Upper lobe of left lung (tissue), 6 donors: ENCODE measurements at regions not wholly inside any gene's neighbourhood (a gene's known extent, or its start where the extent isn't known, plus 50 kb on each side); places are given as distances from the start of the nearest gene placed in this dataset.

Experiments
- ATAC-seq, 2 donors: fragments of 200-7000 bp; cut with Tn5 transposase; one replicate each; pipeline ENCODE4 v1.9.1; 2022; ENCODE audit warnings: mild to moderate bottlenecking in 2 of 2, moderate library complexity in 2 of 2; ENCODE audit not compliant: low FRiP score in 2 of 2
- DNase-seq, 2 donors: peaks; one replicate each; pipeline ENCODE4 v3.0.0-alpha.2; 2019 to 2020
- H3K27ac ChIP-seq, 4 donors: fragments of 200-600 bp; sonication (generic); one replicate each; pipeline ENCODE4 v1.5.1; 2016 to 2019
- H3K27me3 ChIP-seq, 4 donors: fragments of 200-600 bp; sonication (generic); one replicate each; pipeline ENCODE4 v1.5.1; 2017 to 2019
- H3K36me3 ChIP-seq, 4 donors: fragments of 200-600 bp; sonication (generic); one replicate each; pipeline ENCODE4 v1.5.1; 2016 to 2019
- H3K4me1 ChIP-seq, 4 donors: fragments of 200-600 bp; sonication (generic); one replicate each; pipeline ENCODE4 v1.5.1; 2018 to 2019
- H3K4me3 ChIP-seq, 4 donors: fragments of 200-600 bp; sonication (generic); one replicate each; pipeline ENCODE4 v1.5.1; 2017 to 2019; ENCODE audit warnings: mild to moderate bottlenecking in 2 of 4, moderate library complexity in 1 of 4
- H3K9me3 ChIP-seq, 4 donors: fragments of 200-600 bp; sonication (generic); one replicate each; pipeline ENCODE4 v1.5.1; 2018 to 2019
- EP300 ChIP-seq, 4 donors: sonication (generic); formaldehyde crosslinking; IDR thresholded peaks; one replicate each; pipeline ENCODE4 v1.5.1; 2017; ENCODE audit warnings: antibody characterized with exemption in 4 of 4, control low read depth in 2 of 4
- POLR2A ChIP-seq, 4 donors: fragments of 450-650 bp; IDR thresholded peaks; one replicate each; pipeline ENCODE4 v1.5.1; 2016 to 2017; ENCODE audit warnings: antibody characterized with exemption in 4 of 4, mild to moderate bottlenecking in 2 of 4
- POLR2AphosphoS5 ChIP-seq, 2 donors: sonication (generic); formaldehyde crosslinking; IDR thresholded peaks; one replicate each; pipeline ENCODE4 v1.5.1; 2017; ENCODE audit warnings: antibody characterized with exemption in 2 of 2
- WGBS, 2 donors: methylation state at CpG; one replicate each; pipeline ENCODE4 v1.1.5; 2017 to 2018; 5-methylcytosine and 5-hydroxymethylcytosine counted together
- TF ChIP-seq, protein P1 (sequence below), 6 experiments: fragments of 450-650 bp in 4 of 6; fragments of 200-600 bp in 2 of 6; sonication (generic) in 2 of 6; IDR thresholded peaks; one replicate each; pipeline ENCODE4 v1.5.1; 2016 to 2019; ENCODE audit warnings: antibody characterized with exemption in 6 of 6
- donor health status: DM: no; HTN: no; CAD: no; lungs with moderate emphysema.
- donor health status: DM: no; HTN: yes; CAD: no; lungs with severe emphysema.

DNA sequence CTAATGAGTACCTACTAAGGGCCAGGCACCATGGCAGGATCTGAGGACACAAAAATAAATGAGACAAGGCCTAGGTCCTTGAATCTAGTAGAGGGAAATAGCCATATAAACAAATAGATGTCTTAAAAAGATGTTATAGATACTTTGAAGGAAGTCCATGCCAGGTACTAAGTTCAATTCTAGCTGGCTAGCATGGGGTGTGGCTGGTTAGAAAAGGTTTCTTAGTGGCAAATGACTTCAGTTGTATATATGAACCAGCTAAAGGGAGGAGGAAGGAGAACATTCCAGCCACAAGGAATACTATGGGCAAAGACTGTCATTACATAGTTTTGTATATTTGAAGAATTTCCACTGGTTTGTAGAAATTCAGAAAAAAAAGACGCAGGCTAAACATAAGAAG, 133.6 kb upstream of the BMP4 start:
- Histone ChIP-seq H3K27me3 (no peaks in the 10 kb centered on the region), H3K4me3 (no peak overlapping the region), H3K36me3 (no peaks in the 10 kb centered on the region), H3K27ac (no peak overlapping the region), H3K9me3 (peaks cover 4 to 17% (median 15%) of the 10 kb centered on the region in 4 donors), H3K4me1 (peaks cover 0 to 3% (median 0%) of the 10 kb centered on the region in 4 donors)
- no peak for DNase-seq
- ATAC-seq, result no peak
- TF ChIP-seq POLR2AphosphoS5 (IDR thresholded peaks at IDR 0.05), result no peak
- TF ChIP-seq EP300 (IDR thresholded peaks at IDR 0.05), result no peak
- no peak for TF ChIP-seq POLR2A (IDR thresholded peaks at IDR 0.05)
- TF ChIP-seq, protein P1, sequence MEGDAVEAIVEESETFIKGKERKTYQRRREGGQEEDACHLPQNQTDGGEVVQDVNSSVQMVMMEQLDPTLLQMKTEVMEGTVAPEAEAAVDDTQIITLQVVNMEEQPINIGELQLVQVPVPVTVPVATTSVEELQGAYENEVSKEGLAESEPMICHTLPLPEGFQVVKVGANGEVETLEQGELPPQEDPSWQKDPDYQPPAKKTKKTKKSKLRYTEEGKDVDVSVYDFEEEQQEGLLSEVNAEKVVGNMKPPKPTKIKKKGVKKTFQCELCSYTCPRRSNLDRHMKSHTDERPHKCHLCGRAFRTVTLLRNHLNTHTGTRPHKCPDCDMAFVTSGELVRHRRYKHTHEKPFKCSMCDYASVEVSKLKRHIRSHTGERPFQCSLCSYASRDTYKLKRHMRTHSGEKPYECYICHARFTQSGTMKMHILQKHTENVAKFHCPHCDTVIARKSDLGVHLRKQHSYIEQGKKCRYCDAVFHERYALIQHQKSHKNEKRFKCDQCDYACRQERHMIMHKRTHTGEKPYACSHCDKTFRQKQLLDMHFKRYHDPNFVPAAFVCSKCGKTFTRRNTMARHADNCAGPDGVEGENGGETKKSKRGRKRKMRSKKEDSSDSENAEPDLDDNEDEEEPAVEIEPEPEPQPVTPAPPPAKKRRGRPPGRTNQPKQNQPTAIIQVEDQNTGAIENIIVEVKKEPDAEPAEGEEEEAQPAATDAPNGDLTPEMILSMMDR (IDR thresholded peaks at IDR 0.05), result no peak
- WGBS, 2 donors, result 92 to 94% methylated on average over 1 of the region's 1 CpG

- ATAC-seq (no peak), DNase-seq (no peak)
- Histone ChIP-seq H3K27me3 (no peaks in the 10 kb centered on the region), H3K9me3 (peaks cover 6 to 18% (median 15%) of the 10 kb centered on the region in 4 donors), H3K27ac (no peak overlapping the region), H3K4me3 (no peak overlapping the region), H3K4me1 (no peaks in the 10 kb centered on the region), H3K36me3 (no peaks in the 10 kb centered on the region)
- no peak for TF ChIP-seq EP300 (IDR thresholded peaks at IDR 0.05)
- no peak for TF ChIP-seq POLR2A (IDR thresholded peaks at IDR 0.05)
- TF ChIP-seq, protein P1 (IDR thresholded peaks at IDR 0.05), result no peak
- no peak for TF ChIP-seq POLR2AphosphoS5 (IDR thresholded peaks at IDR 0.05)
Measured at GRCh38 chr14:54094765-54095164, 138.1 kb upstream of the BMP4 start.

DNA sequence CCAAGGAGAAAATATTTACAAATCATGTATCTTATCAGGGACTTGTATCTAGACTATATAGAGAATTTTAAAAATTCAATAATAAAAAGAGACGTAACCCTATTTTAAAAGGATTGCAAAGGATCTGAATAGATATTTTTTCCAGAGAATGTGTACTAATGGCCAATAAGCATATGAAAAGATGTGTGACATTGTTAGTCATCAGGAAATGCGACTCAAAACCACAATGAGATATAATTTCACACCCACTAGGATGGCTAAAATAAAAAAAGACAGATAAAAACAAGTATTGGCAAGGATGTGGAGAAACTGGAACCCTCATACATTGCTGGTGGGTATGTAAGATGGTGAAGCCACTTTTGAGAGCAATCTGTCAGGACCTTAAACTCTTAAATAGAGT, 141.9 kb upstream of the BMP4 start:
- Histone ChIP-seq H3K27me3 (no peaks in the 10 kb centered on the region), H3K4me3 (no peak overlapping the region), H3K4me1 (no peaks in the 10 kb centered on the region), H3K27ac (no peak overlapping the region), H3K9me3 (peaks cover 6 to 15% (median 12%) of the 10 kb centered on the region in 4 donors), H3K36me3 (no peaks in the 10 kb centered on the region)
- WGBS, 2 donors, result 87 to 89% methylated on average over 2 of the region's 2 CpGs
- DNase-seq (no peak), ATAC-seq (no peak)
- TF ChIP-seq POLR2AphosphoS5 (IDR thresholded peaks at IDR 0.05), result no peak
- TF ChIP-seq, protein P1 (IDR thresholded peaks at IDR 0.05), result no peak
- no peak for TF ChIP-seq EP300 (IDR thresholded peaks at IDR 0.05)
- no peak for TF ChIP-seq POLR2A (IDR thresholded peaks at IDR 0.05)

- Histone ChIP-seq H3K4me3 (no peak overlapping the region), H3K36me3 (no peaks in the 10 kb centered on the region), H3K27ac (no peak overlapping the region), H3K27me3 (no peaks in the 10 kb centered on the region), H3K9me3 (no peaks in the 10 kb centered on the region), H3K4me1 (no peaks in the 10 kb centered on the region)
- ATAC-seq (no peak), DNase-seq (no peak)
- 66 to 78% methylated on average over 4 of the region's 4 CpGs for WGBS, 2 donors
- no peak for TF ChIP-seq EP300 (IDR thresholded peaks at IDR 0.05)
- no peak for TF ChIP-seq POLR2AphosphoS5 (IDR thresholded peaks at IDR 0.05)
- TF ChIP-seq, protein P1 (IDR thresholded peaks at IDR 0.05), result no peak
- no peak for TF ChIP-seq POLR2A (IDR thresholded peaks at IDR 0.05)
Measured at GRCh38 chr14:54102051-54102456, 145.4 kb upstream of the BMP4 start.

DNA sequence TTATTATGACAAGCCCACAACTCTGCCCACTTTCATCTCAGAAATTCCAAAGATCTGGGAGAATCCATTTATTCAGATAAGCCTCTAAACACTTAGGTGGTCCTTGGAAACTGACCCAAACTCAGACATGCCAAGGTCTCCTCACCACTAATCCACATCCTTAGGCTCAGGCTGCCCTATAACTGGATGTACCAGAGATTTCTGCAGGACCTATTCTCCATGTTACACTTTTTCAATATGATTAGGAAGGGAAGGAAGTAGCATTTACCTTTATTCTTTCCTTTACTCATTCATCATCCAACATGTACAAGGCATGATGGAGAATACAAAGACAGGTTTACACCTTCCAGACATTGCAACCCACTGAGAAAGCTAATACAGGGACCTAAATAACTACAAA, 145.9 kb upstream of the BMP4 start:
- no peak overlapping the region for H3K4me3 ChIP-seq
- H3K36me3 ChIP-seq, result no peaks in the 10 kb centered on the region
- no peak for TF ChIP-seq POLR2AphosphoS5 (IDR thresholded peaks at IDR 0.05)
- no peak for TF ChIP-seq EP300 (IDR thresholded peaks at IDR 0.05)
- ATAC-seq, result no peak
- no peak overlapping the region for H3K27ac ChIP-seq
- H3K9me3 ChIP-seq, result no peaks in the 10 kb centered on the region
- no peaks in the 10 kb centered on the region for H3K27me3 ChIP-seq
- no peak for DNase-seq
- no peaks in the 10 kb centered on the region for H3K4me1 ChIP-seq
